Uterus (tissue), 2 donors: ENCODE measurements at regions not wholly inside any gene's neighbourhood (a gene's known extent, or its start where the extent isn't known, plus 50 kb on each side); places are given as distances from the start of the nearest gene placed in this dataset.

Experiments used
- CTCF ChIP-seq, 4 experiments: fragments of 200-600 bp in 2 of 4; fragments of 450-650 bp in 2 of 4; sonication (generic) in 2 of 4; IDR thresholded peaks; one replicate each; pipeline ENCODE4 v1.5.1; 2016 to 2019; ENCODE audit warnings: antibody characterized with exemption in 4 of 4, mild to moderate bottlenecking in 2 of 4, moderate library complexity in 1 of 4
- POLR2A ChIP-seq, 2 donors: fragments of 450-650 bp; IDR thresholded peaks; one replicate each; pipeline ENCODE4 v1.6.1; 2016; ENCODE audit warnings: antibody characterized with exemption in 2 of 2, mild to moderate bottlenecking in 1 of 2, moderate library complexity in 1 of 2

GRCh38 chr14:40414386-40414785 is 982.2 kb upstream of the FBXO33 start:
- TF ChIP-seq CTCF (IDR thresholded peaks at IDR 0.05) = no peak
- TF ChIP-seq POLR2A (IDR thresholded peaks at IDR 0.05) = no peak
